H1 (cell line): ENCODE measurements at regions not wholly inside any gene's neighbourhood (a gene's known extent, or its start where the extent isn't known, plus 50 kb on each side); places are given as distances from the start of the nearest gene placed in this dataset.

Experiments
- CTCF ChIA-PET: fragments of 300-600 bp; sonication (Branson Sonifier 250); formaldehyde crosslinking; loops from one replicate; lab custom pipeline; 2021; ENCODE audit not compliant: partially characterized antibody; lab: Charles Lee
- POLR2A ChIA-PET: fragments of 300-600 bp; sonication (Branson Sonifier 250); formaldehyde crosslinking; loops from one replicate; lab custom pipeline; 2021; ENCODE audit warnings: inconsistent platforms; ENCODE audit not compliant: partially characterized antibody; lab: Charles Lee
- DNase-seq, 2 experiments: peaks; one replicate each; pipeline versions ENCODE4 v3.0.0 to v3.0.0-alpha.2; 2010 to 2022; ENCODE audit warnings: low spot score in 2 of 2, low read depth in 1 of 2, mixed read lengths in 1 of 2
- FAIRE-seq: peaks from 2 replicates; lab custom pipeline; 2011; peaks lifted over from hg19 to GRCh38; lab: Jason Lieb, UNC
- H2AFZ ChIP-seq: 2 replicates; pipeline ENCODE4 v1.8.1; 2012; ENCODE audit warnings: low read length, inconsistent platforms
- H2AK5ac ChIP-seq: 2 replicates; pipeline ENCODE4 v1.6.1; 2013; ENCODE audit warnings: low read depth, low read length
- H2BK120ac ChIP-seq: replicated peaks from 2 replicates; pipeline ENCODE3; 2013; ENCODE audit warnings: low read depth, low read length, inconsistent platforms
- H2BK12ac ChIP-seq: 2 replicates; pipeline ENCODE4 v1.6.1; 2013; ENCODE audit warnings: low read depth, low read length
- H2BK15ac ChIP-seq: 2 replicates; pipeline ENCODE4 v1.6.1; 2013; ENCODE audit warnings: low read length
- H2BK20ac ChIP-seq: 2 replicates; pipeline ENCODE4 v1.6.1; 2013; ENCODE audit warnings: low read length
- H2BK5ac ChIP-seq: 2 replicates; pipeline ENCODE4 v1.6.1; 2013; ENCODE audit warnings: low read depth, low read length
- H3K14ac ChIP-seq: 2 replicates; pipeline ENCODE4 v1.6.1; 2013; ENCODE audit warnings: inconsistent platforms; ENCODE audit not compliant: insufficient read length
- H3K18ac ChIP-seq: 2 replicates; pipeline ENCODE4 v1.6.1; 2013; ENCODE audit warnings: low read length; ENCODE audit errors: extremely low read depth
- H3K23ac ChIP-seq: 2 replicates; pipeline ENCODE4 v1.6.1; 2013; ENCODE audit warnings: inconsistent platforms; ENCODE audit not compliant: insufficient read length
- H3K23me2 ChIP-seq: 2 replicates; pipeline ENCODE4 v1.6.1; 2013; ENCODE audit warnings: low read depth, low read length
- H3K27ac ChIP-seq: 2 replicates; pipeline ENCODE4 v1.6.1; 2011; ENCODE audit warnings: low read depth, low read length, inconsistent platforms
- H3K27me3 ChIP-seq, 4 experiments: replicated peaks in 1 of 4; 1 replicate in 1 of 4; 2 replicates in 3 of 4; pipeline versions ENCODE4 v1.6.1 to v1.8.1; 2011 to 2013; ENCODE audit warnings: low read length in 3 of 4, mild to moderate bottlenecking in 3 of 4, inconsistent platforms in 2 of 4, mixed read lengths in 2 of 4, moderate library complexity in 1 of 4; ENCODE audit not compliant: control insufficient read depth in 3 of 4, insufficient read depth in 3 of 4; ENCODE audit errors: extremely low read depth in 1 of 4
- H3K36me3 ChIP-seq, 4 experiments: 2 replicates each; pipeline versions ENCODE4 v1.6.1 to v1.8.1; 2011 to 2013; ENCODE audit warnings: mild to moderate bottlenecking in 4 of 4, low read length in 3 of 4, moderate library complexity in 2 of 4, control low read depth in 1 of 4, inconsistent platforms in 1 of 4; ENCODE audit not compliant: insufficient read depth in 4 of 4, control insufficient read depth in 2 of 4
- H3K4ac ChIP-seq: replicated peaks from 2 replicates; pipeline ENCODE3; 2013; ENCODE audit warnings: low read length, low read depth, mixed read lengths, inconsistent platforms; ENCODE audit not compliant: insufficient read length
- H3K4me1 ChIP-seq, 4 experiments: replicated peaks in 1 of 4; 1 replicate in 1 of 4; 2 replicates in 3 of 4; pipeline versions ENCODE4 v1.6.1 to v1.8.1; 2011 to 2013; ENCODE audit warnings: low read length in 3 of 4, inconsistent platforms in 2 of 4, mixed read lengths in 1 of 4; ENCODE audit not compliant: insufficient read depth in 4 of 4, control insufficient read depth in 3 of 4
- H3K4me2 ChIP-seq, 2 experiments: 2 replicates each; pipeline versions ENCODE4 v1.6.1 to v1.8.1; 2011 to 2013; ENCODE audit warnings: low read depth in 2 of 2, low read length in 2 of 2, control low read depth in 1 of 2, inconsistent platforms in 1 of 2, mild to moderate bottlenecking in 1 of 2; ENCODE audit not compliant: insufficient read depth in 1 of 2
- H3K4me3 ChIP-seq, 4 experiments: fragments of 200-600, 300-600 bp in 1 of 4; sonication (generic), shearing (Covaris generic), sonication (Bioruptor Twin) in 1 of 4; 2 replicates each; pipeline versions ENCODE4 v1.5.1 to v1.8.1; 2011 to 2016; ENCODE audit warnings: low read length in 4 of 4, low read depth in 3 of 4, control low read depth in 2 of 4, inconsistent platforms in 2 of 4, mild to moderate bottlenecking in 2 of 4, mixed read lengths in 1 of 4, moderate library complexity in 1 of 4; ENCODE audit not compliant: insufficient read depth in 2 of 4; ENCODE audit errors: extremely low read depth in 1 of 4
- H3K56ac ChIP-seq: replicated peaks from 2 replicates; pipeline ENCODE3; 2013; ENCODE audit warnings: low read depth, mild to moderate bottlenecking, mixed read lengths, low read length, inconsistent platforms; ENCODE audit not compliant: insufficient read length
- H3K79me1 ChIP-seq: 2 replicates; pipeline ENCODE4 v1.6.1; 2013; ENCODE audit warnings: low read depth, low read length, control low read depth
- H3K79me2 ChIP-seq, 2 experiments: 2 replicates each; pipeline versions ENCODE4 v1.6.1 to v1.8.1; 2012 to 2013; ENCODE audit warnings: low read length in 2 of 2, mild to moderate bottlenecking in 2 of 2, inconsistent platforms in 1 of 2; ENCODE audit not compliant: insufficient read depth in 2 of 2, control insufficient read depth in 1 of 2
- H3K9ac ChIP-seq, 4 experiments: replicated peaks in 1 of 4; 1 replicate in 1 of 4; 2 replicates in 3 of 4; pipeline versions ENCODE4 v1.6.1 to v1.8.1; 2011 to 2013; ENCODE audit warnings: low read depth in 3 of 4, low read length in 3 of 4, control low read depth in 2 of 4, mild to moderate bottlenecking in 2 of 4, moderate library complexity in 2 of 4, inconsistent platforms in 1 of 4; ENCODE audit errors: extremely low read depth in 1 of 4
- H3K9me3 ChIP-seq, 2 experiments: 2 replicates each; pipeline versions ENCODE4 v1.6.1 to v1.8.1; 2012 to 2013; ENCODE audit warnings: mild to moderate bottlenecking in 2 of 2, moderate library complexity in 2 of 2, control low read depth in 1 of 2, inconsistent platforms in 1 of 2, low read depth in 1 of 2, low read length in 1 of 2, mixed read lengths in 1 of 2; ENCODE audit not compliant: insufficient read depth in 2 of 2
- H4K20me1 ChIP-seq, 2 experiments: replicated peaks in 1 of 2; 2 replicates each; pipeline versions ENCODE3 to v1.8.1; 2011 to 2013; ENCODE audit warnings: inconsistent platforms in 2 of 2, low read length in 2 of 2, mild to moderate bottlenecking in 1 of 2; ENCODE audit not compliant: insufficient read depth in 2 of 2, control insufficient read depth in 1 of 2
- H4K5ac ChIP-seq: 2 replicates; pipeline ENCODE4 v1.6.1; 2013; ENCODE audit warnings: low read length, low read depth, mixed read lengths, inconsistent platforms; ENCODE audit not compliant: insufficient read length
- H4K8ac ChIP-seq: 2 replicates; pipeline ENCODE4 v1.8.0; 2013; ENCODE audit warnings: mild to moderate bottlenecking, moderate library complexity, low read length, inconsistent platforms; ENCODE audit not compliant: insufficient read depth; ENCODE audit errors: extremely low read depth
- H4K91ac ChIP-seq: replicated peaks from 2 replicates; pipeline ENCODE3; 2013; ENCODE audit warnings: low read length, mixed read lengths, inconsistent platforms; ENCODE audit not compliant: insufficient read length
- ASH2L ChIP-seq: fragments of 200-600, 300-600 bp; sonication (generic); IDR thresholded peaks from one replicate; pipeline ENCODE4 v1.7.1; 2017; ENCODE audit warnings: low read length
- BACH1 ChIP-seq: IDR thresholded peaks from 2 replicates; pipeline ENCODE4 v1.6.1; 2012; ENCODE audit warnings: low read length, improper control_type of control experiment
- CEBPB ChIP-seq: IDR thresholded peaks from 2 replicates; pipeline ENCODE4 v1.6.1; 2012; ENCODE audit warnings: low read depth, low read length
- HDAC2 ChIP-seq, 2 experiments: fragments of 300-600 bp in 1 of 2; sonication (generic) in 1 of 2; IDR thresholded peaks; 2 replicates each; pipeline ENCODE4 v1.6.1; 2011 to 2012; ENCODE audit warnings: low read depth in 2 of 2, low read length in 2 of 2, mild to moderate bottlenecking in 2 of 2, moderate library complexity in 2 of 2, borderline replicate concordance in 1 of 2, inconsistent platforms in 1 of 2
- HDAC6 ChIP-seq: IDR thresholded peaks from one replicate; pipeline ENCODE4 v1.7.1; 2012; ENCODE audit warnings: low read depth, mild to moderate bottlenecking, inconsistent platforms, low read length, moderate library complexity
- JUND ChIP-seq: IDR thresholded peaks from 2 replicates; pipeline ENCODE4 v1.6.1; 2011; ENCODE audit warnings: mild to moderate bottlenecking, improper control_type of control experiment, low read length
- KDM1A ChIP-seq: fragments of 200-600, 300-600 bp; sonication (generic); IDR thresholded peaks from 2 replicates; pipeline ENCODE4 v1.7.1; 2016; ENCODE audit warnings: mild to moderate bottlenecking, low read length, borderline replicate concordance
- NRF1 ChIP-seq: IDR thresholded peaks from 2 replicates; pipeline ENCODE4 v1.6.1; 2011; ENCODE audit warnings: mild to moderate bottlenecking, low read depth, low read length, improper control_type of control experiment
- POLR2A ChIP-seq, 2 experiments: IDR thresholded peaks; 1 replicate in 1 of 2; 2 replicates in 1 of 2; pipeline ENCODE4 v1.6.1; 2011; ENCODE audit warnings: low read depth in 2 of 2, low read length in 2 of 2, mild to moderate bottlenecking in 2 of 2; ENCODE audit errors: control extremely low read depth in 1 of 2
- SIN3A ChIP-seq, 2 experiments: IDR thresholded peaks in 1 of 2; conservative IDR thresholded peaks in 1 of 2; 2 replicates each; pipeline ENCODE4 v1.6.1; 2011 to 2012; ENCODE audit warnings: low read length in 2 of 2, improper control_type of control experiment in 1 of 2, low read depth in 1 of 2, mild to moderate bottlenecking in 1 of 2
- SIX5 ChIP-seq: IDR thresholded peaks from 2 replicates; pipeline ENCODE4 v1.6.1; 2011; ENCODE audit warnings: mild to moderate bottlenecking, low read depth, low read length
- TCF12 ChIP-seq: IDR thresholded peaks from 2 replicates; pipeline ENCODE4 v1.6.1; 2011; ENCODE audit warnings: low read depth, mild to moderate bottlenecking, low read length
- WGBS, 2 experiments: shearing (Covaris generic) in 1 of 2; methylation state at CpG; one replicate each; pipeline versions ENCODE4 v1.1.6 to v1.1.7; 2013 to 2015; ENCODE audit warnings: low lambda C conversion rate in 2 of 2, mixed read lengths in 2 of 2, inconsistent platforms in 1 of 2, low coverage in 1 of 2, missing lambda C conversion rate in 1 of 2; ENCODE audit not compliant: insufficient replicate concordance in 2 of 2, insufficient coverage in 1 of 2, insufficient read length in 1 of 2; ENCODE audit errors: extremely low coverage in 1 of 2, missing lambda C conversion rate in 1 of 2; 5-methylcytosine and 5-hydroxymethylcytosine counted together
- TF ChIP-seq, protein P1 (sequence below): IDR thresholded peaks from 2 replicates; pipeline ENCODE4 v1.6.1; 2012; ENCODE audit warnings: low read length, inconsistent platforms

- no peak overlapping the region for H2BK120ac ChIP-seq
- FAIRE-seq (no peak), DNase-seq (no peak)
- H3K56ac ChIP-seq: no peak overlapping the region
- H3K4me2 ChIP-seq: no peak overlapping the region
- TF ChIP-seq BACH1 (no peak), SIX5 (no peak), TCF12 (no peak), NRF1 (no peak), JUND (no peak), HDAC2 (IDR thresholded peaks at IDR 0.05; ENCODE audit: borderline replicate concordance in 1 of 2, low read depth in 2 of 2, low read length in 2 of 2) (no peak), CEBPB (no peak), ASH2L (no peak), KDM1A (no peak), POLR2A (IDR thresholded peaks at IDR 0.05; ENCODE audit: control extremely low read depth in 1 of 2, low read depth in 2 of 2, low read length in 2 of 2) (no peak), SIN3A (conservative IDR thresholded peaks at IDR 0.05 in 1 of 2, IDR thresholded peaks at IDR 0.05 in 1 of 2; ENCODE audit: low read depth in 1 of 2, low read length in 2 of 2) (no peak), HDAC6 (no peak)
- TF ChIP-seq, protein P1, sequence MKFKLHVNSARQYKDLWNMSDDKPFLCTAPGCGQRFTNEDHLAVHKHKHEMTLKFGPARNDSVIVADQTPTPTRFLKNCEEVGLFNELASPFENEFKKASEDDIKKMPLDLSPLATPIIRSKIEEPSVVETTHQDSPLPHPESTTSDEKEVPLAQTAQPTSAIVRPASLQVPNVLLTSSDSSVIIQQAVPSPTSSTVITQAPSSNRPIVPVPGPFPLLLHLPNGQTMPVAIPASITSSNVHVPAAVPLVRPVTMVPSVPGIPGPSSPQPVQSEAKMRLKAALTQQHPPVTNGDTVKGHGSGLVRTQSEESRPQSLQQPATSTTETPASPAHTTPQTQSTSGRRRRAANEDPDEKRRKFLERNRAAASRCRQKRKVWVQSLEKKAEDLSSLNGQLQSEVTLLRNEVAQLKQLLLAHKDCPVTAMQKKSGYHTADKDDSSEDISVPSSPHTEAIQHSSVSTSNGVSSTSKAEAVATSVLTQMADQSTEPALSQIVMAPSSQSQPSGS: no peak
- no peak overlapping the region for H2BK12ac ChIP-seq
- H3K14ac ChIP-seq: no peak overlapping the region
- no peak overlapping the region for H3K4ac ChIP-seq
- H3K27ac ChIP-seq: no peak overlapping the region
- H3K4me3 ChIP-seq: no peak overlapping the region
- no peak overlapping the region for H2BK5ac ChIP-seq
- ChIA-PET CTCF (interaction anchor here (1.5 to 7.6 kb wide), 2 partner anchors 11 to 211 kb away, joined by 4 to 133 read pairs; no protein-coding TSS in a partner anchor), POLR2A (no interaction called here)
- H4K8ac ChIP-seq: no peak overlapping the region
- no peak overlapping the region for H2BK15ac ChIP-seq
- no peaks in the 10 kb centered on the region for H3K27me3 ChIP-seq
- H2AFZ ChIP-seq: no peak overlapping the region
- H3K79me1 ChIP-seq: no peaks in the 10 kb centered on the region
- H4K91ac ChIP-seq: no peak overlapping the region
- no peaks in the 10 kb centered on the region for H3K36me3 ChIP-seq
- no peak overlapping the region for H2BK20ac ChIP-seq
- no peak overlapping the region for H4K5ac ChIP-seq
- H3K9ac ChIP-seq: no peak overlapping the region
- no peak overlapping the region for H2AK5ac ChIP-seq
- no peaks in the 10 kb centered on the region for H3K79me2 ChIP-seq
- no peaks in the 10 kb centered on the region for H3K23me2 ChIP-seq
- WGBS, 2 experiments: 92% methylated on average over 4 of the region's 4 CpGs; no CpG with 5 or more reads in 1 of the 2 experiments
- no peak overlapping the region for H3K18ac ChIP-seq
- H3K4me1 ChIP-seq: no peaks in the 10 kb centered on the region
- H4K20me1 ChIP-seq: no peaks in the 10 kb centered on the region
- no peak overlapping the region for H3K23ac ChIP-seq
- H3K9me3 ChIP-seq: no peaks in the 10 kb centered on the region
Measured at GRCh38 chr9:104389341-104389740, 114.7 kb upstream of the OR13F1 start.
